ENCODE measurements at regions not wholly inside any gene's neighbourhood (a gene's known extent, or its start where the extent isn't known, plus 50 kb on each side); places are given as distances from the start of the nearest gene placed in this dataset.

DNA sequence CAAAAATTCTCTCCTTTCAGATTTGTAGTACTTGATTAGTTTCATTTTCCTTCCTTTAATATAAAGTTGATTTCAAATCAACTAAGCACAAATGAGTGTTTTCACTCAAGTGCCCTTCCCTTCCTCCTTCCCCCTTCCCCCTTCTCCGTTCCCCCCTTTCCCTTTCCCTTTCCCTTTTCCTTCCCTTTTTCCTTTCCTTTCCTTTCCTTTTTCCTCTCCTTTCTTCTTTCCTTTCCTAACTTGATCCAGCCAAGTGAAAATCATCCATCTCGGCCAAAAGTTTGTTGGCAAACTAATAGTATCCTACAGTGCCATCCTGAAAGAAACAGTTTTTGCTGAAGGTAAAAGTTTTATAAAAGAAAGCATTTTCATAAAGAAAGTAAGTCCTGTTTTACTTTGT is 85.3 kb upstream of the CD180 start:
- no peak for DNase-seq

DNA sequence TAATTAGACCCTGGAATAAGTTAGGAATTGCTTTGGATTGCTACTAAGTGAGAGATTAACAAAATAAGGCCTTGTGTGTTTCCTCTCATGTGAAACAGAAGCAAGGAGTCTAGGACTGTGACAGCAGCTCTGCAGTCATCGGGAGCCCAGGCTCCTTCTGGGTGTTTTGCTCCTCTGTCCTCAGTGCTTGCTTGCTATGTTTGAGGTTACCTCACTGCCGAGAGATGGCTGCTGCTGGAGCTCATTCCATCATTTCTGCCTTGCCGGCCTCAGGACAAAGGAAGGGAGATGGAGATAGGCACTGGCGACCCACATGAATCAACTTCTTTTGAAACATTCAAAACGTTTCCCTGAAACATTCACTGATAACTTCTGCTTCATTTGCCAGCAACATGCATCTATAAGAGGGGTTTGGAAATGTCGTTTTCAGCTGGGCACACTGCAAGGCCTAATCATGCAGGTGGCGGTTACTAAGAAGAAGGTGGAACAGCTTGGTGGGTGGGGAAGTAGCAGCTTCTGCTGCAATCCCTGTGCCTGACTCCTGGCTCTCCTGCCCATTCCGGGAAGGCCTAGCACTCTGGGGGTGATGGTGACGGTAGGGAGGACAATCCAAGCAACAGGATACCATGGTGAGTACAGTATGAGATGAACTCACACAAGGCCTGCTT is 77.2 kb upstream of the CD180 start:
- no peak for DNase-seq

DNA sequence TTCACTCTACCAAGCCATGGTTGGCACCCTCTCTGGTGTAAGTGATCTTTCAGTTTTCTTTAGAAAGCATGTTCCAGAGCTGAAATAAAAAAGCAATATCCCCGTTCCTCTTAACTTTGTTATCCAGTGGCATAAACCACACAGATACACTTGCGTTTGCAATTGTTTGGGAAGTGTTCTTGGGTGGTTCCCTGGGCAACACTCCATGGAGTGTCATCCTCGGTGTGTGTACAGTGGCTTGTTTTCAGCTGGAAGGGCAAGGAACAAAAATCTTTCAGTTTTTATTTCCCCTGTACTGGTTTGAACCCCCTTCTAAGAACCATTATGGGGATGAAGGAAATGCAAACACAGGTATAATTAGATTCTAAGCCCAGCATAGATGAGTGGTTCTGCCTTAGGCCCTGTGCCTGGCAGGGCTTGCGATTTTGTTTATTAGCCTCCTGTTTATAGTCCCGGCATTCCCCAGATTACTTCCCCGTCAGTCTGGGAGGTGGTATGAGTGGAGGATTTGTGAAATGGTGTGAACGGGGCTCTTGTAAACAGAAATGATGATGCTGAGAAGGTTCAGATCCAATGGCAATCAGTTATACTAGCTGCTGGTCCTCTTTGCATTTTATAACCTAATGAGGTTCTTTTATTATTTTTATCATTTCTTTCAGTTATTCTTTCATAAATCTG is 76.0 kb upstream of the CD180 start:
- no peak for DNase-seq

DNA sequence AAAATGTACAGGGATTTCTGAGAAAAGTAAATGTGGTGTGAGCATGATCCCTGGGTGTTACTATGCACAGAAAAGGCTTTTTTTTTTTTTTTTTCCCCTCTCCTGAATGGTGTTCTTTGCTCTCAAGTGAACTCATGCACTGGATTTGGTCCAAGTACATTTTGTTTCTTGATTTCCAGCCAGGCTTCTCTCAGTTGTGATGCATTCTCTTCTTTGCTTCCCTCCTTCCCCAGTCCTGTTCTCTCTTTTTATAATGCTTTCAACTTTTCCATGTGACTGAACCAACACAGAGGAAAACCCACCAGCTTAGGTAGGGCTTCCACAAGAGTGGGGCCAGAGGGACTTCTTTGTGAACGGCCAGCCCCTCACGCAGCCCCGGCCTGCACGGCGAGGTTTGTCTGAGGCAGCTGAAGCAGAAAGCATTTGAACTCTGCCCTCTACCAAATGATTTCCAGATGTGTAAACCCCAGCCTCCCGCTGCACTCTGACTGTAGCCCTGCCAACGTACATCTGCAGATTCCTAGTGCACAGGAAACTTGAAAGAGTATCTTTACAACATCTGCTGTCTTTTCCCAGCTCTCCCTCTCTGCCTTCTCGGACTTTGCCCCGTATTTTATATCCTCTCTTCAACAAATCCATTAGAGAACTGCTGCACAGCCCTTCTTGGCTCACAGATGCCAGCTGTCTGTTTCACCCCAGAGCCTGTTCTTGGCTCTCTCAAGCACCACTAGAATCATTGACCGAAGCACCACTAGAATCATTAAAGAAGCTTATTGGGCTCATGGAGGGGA is 71.8 kb upstream of the CD180 start:
- no peak for DNase-seq

DNA sequence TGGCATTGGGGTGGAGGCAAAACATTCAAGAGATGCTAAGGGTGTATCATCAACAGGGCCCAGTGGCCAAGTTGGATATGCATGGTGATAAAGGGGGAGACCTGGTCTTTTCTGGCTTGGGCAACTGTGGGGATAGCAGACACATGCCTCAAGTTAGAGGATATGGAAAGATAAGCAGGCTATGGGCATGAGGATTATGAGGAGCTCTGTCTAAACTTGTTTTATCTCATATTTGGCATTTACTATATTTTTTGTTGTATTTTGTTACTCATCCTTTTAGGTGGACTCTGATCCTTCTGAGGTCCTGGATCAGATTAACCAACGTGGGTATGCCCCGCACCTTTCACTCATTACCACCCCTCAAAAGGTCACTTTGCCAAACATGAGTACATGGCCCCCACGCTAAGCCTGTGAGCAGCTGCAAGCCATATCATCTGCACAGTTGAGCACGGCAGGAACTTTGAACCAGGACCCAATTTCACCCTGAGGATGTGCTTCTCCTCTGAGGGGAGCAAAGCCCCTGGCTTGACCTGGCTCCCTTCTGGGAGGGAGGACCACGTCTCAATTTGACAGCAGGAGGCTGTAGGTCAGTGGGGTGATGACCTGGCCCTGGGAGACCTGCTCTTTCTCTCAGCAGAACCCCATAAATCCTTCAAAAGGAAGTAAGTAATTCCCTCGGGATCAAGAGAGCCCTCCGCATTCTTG is 71.1 kb upstream of the CD180 start:
- DNase-seq: no peak

DNA sequence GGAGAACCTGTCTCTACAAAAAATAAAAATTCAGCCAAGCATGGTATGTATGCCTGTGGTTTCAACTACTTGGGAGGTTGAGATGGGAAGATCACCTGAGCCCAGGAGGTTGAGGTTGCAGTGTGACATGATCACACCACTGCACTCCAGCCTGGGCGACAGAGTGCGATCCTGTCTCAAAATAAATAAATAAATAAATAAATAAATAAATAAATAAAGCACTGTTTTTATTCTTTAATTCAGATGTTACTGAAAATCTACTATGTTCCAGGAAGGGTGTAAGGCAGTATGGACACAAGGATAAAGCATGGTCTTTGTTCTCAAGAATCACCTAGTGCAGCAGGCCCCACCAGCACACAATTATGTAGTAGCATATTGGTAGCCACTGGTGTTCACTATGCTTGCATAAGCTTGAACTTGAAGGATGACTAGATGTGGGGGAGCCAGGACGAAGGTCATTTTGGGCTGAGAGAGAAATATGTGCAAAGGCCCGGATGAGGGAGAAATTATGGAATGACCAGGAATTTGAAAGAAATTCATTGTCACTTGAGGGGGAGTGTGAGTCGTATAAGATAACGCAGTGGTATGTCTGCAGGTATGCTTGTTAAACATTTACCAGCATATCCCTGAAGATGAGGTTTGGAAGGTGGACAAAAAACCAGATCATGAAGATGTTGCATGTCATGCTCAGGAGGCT is 70.2 kb upstream of the CD180 start:
- DNase-seq: no peak

DNA sequence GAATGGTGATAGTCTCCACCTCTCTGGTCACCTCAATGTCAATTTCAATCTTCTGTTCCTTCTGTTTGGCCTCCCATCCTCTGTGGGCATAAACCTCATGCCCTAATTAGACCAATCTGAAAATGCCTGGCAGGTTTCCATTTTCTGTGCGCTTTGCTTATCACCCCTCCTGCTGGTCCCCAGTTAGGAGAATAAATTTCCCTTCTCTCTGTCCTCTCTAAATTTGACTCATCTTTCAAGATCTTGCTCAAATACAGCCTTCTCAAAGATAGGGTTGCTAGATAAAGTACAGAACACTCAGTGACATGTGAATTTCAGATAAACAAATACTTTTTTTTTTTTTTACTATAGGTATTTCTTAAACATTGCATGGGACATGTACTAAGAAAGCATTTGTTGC is 69.4 kb upstream of the CD180 start:
- DNase-seq: no peak

DNA sequence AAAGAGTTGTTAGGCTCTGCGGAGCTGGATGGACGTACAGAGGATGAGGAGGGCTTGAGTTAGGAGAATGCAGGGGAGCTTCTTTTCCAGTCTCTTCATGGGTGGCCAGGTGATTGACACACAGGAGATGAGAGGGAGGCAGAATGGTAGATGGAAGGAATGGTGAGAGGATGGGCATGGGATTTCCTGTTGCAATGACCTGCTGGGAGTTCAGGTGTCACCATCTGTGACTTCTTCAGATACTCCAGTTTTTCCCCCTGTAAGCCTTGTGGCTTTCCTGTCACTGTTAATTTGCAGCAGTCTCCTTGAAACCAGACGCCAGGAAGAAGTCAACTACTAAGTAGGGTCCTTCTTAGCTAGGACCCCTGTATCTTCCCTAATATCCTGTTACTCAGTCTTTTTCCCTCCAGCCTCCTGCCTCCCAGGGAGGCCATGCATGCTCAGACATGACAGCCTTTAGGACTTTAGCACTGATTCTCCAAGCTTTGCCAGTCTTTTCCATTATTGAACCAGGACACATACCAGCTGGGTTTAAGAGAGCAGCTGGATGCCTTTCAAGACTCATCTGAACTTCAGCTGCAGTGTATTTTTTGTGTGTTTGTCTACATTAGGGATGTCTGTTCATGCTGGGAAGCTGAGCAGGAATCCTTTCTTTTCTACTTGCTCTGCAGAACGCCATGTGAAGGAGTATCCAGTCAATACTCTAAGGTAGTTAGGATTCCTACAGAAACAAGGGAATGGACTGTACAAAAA is 67.2 kb upstream of the CD180 start:
- no peak for DNase-seq

DNA sequence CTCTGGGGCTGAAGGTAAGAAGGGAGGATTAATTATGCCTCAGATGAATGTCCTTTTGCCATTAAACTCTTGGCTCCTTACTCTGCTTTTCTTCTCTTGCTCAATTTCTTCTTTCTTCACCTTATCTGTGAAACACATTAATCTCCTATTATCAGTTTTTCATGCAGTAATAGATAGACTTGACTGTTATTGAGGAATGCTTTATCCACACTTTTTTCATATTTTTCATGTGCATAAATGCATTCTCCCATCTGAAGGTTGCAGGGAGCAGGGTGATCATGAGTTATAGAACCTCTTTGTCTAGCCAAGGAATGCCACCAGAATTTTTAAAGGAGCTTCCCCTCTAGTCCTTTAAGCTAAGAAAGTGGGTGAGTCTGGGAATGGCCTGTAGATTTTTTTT is 66.4 kb upstream of the CD180 start:
- DNase-seq: no peak

DNA sequence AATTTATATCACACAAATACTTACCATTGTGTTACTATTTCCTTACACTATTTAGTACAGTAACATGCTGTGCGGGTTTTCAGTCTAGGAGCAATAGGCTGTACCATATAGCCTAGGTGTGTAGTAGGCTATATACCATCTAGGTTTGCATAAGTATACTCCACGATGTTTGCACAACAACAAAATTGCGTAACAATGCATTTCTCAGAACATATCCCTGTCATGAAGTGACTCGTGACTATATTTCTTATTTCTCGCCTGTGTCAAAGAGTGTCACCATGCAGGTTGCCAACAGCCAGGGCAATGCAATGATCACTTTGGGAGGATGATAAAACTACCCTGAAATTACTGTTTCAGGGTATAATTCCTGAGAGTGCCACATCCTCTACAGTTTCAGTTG is 65.6 kb upstream of the CD180 start:
- DNase-seq: no peak

DNA sequence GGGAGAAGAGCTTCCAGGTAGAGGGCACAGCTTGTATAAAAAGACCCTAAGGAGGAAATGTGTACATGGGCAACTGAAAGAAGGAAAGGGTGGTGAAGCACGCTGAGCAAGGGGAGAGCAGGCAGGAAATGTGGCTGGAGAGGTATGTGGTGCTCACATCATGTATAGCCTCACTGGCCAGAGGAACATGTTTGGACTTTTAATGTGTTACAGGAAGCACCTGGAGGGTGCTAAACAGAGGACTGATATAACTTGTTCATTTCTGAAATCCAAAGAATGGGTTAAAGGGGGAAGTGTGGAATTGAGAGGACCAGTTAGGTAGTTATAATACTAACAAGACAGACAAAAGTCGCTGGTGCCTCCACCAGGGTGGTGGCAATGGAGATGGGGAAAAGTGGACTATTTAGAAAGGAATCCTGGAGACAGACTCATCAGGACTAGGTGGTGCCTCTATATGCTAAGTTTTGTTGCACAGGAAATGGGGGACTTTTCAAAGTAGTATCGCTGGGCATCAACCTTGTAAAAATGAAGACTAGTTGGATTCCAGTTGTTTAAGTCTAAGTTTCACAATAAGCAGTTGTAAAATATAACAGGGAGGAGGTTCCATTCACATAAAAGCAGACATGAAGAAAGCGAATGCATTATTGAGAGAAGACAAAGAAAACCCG is 63.1 kb upstream of the CD180 start:
- no peak for DNase-seq

DNA sequence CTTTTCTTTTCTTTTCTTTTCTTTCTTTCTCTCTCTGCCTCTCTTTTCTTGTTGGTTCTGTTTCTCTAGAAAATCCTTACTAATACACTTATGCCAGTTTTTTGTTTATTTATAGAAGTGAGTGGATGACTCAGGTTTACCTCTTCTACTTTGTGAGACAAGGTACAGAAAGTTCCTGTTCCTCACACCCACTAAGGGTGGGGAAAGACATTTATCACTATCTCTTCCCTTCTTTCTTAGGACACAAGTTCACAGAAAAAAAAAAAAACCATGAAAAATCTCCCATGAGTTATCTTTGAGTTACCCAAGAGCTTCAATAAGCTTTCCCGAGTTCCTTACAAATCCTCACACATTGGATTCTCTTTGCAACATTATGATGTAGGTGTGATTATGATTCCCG is 60.9 kb upstream of the CD180 start:
- DNase-seq: no peak

DNA sequence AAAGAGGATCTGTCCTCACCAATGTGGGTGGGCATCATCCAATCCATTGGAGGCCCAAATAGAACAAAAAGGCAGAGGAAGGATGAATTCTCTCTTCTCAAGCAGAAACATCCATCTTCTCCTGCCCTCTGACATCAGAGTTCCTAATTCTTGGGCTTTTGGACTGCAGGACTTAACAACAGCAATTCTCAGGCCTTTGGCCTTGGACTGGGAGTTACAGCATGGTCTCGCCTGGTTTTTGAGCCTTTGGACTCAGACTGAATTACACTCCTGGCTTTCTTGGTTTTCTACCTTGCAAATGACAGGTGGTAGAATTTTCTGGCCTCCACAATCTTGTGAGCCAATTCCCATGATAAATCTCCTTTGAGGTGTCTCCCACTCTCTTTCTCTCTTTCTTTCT is 60.5 kb upstream of the CD180 start:
- DNase-seq: no peak

DNA sequence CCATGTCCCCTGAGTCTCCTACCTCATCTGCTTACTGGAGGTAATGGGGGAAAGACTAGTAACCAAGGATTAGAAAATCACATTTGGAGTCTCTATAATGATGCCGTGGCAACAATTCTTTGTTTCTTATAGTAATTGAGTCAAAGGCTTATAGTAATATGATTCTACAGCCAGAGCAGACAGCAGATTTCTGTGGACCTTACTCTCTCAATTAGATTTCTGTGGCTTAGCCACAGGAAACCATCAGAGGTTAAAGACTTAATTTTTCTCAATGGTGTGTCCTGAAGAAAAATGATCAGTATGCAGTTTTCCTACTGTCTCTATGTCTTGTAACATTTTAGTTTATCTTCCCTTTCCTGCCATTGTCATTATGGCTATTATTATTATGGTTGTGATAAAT is 59.3 kb upstream of the CD180 start:
- DNase-seq: no peak

DNA sequence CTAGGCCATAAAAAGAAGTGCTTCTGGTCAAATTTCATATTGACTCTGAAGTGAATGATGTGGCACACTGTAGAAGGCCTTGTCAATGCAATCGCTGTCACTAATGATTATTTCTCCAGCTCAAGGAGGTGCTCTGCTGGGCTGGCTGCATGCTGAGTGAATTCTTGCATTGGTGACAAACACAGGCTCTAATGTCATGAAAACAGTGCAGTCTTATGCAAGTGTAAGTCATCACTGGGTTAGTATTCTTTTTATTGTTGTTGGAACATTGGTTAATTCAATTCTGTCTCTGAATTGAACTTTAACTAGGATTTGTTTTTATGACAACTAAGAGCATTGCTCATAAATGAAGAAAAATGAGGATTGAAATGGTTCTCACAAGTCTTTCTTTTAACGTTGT is 57.3 kb upstream of the CD180 start:
- no peak for DNase-seq

DNA sequence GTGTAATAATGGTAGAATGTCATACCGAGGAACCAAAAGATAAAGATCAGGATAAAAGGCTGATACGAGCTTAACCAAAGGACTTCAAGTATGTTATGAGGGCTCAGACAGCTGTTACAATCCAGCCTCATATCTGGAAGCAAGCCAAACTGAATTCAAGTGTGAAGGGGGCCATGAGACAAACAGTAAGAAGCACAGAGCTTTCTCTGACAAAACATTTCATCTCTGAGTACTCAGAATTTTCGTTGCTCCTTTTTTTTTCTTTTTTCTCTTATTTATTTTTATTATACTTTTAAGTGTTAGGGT is 52.9 kb upstream of the CD180 start:
- no peak for DNase-seq

DNA sequence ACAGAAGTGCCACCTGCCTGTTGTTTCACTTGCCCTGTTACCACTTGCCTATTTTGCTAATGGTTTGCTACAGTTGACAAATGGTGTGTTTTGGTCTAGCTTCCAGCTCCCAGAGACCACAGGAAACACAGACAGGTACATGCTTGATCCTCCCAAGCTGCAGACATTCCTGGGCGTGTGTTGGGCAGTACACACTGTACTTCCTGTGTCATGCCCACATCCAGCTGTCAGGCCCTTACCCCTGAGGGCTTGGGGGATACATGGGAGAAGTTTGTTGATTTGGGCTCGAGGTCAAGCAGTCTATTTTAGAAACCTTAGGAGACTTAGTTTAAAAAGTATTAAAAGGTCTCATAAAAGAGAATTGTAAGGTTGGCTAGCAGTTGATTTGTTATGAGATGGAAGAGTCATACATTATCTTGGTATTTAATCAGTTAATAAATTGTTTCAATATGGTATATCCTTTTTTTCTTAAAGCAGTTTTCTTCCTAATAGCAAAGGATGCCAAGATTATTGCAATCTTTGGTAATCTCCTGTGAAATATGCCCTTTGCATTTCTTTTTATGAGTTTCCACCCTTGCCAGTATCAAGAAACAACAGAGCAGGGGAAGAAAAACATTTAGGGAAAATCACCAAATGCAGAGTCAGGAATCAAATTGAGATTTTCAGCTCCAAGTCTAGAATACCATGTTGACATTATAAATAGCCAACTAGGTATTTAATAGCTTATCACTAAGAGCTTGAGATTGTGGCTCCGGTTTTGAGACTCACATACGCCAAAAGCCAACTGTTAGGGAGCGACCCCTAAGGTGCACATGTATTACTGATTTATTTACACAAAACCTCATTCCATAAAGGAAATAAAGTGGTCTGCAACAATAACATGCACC is 52.3 kb upstream of the CD180 start:
- DNase-seq: no peak

DNA sequence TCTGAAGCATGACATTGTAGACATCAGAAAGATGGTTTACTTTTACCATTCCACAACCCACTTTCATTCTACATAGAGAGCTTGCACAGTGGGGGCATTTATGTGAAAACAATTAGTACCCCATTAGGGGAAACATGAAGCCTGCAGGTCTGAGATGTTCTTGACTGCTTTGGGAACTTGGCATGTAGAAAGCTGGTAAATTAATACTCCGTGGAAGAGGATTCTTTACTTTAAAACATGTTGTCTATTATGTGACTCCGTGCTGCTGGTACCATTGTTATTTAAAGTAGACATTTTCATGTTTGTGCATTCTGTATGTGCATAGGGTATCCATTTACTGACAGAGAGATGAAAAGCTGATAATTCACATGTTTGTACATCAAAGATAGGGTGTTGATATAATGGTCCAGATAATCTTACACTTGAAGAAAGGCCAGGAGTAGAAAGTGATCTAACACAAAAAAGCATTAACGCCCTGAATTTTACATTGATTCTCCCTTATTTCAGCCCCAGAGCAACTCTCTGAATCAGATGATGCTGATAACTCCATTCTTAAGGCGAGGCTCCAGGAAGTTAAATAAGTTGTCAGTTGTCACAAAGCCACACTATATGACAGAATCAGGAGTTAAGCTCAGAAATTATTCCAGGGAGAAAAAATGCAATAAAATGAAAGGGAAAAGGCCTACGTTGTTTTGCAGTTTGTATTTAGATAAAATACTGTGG is 50.1 kb upstream of the CD180 start:
- no peak for DNase-seq
